ENCODE measurements at regions not wholly inside any gene's neighbourhood (a gene's known extent, or its start where the extent isn't known, plus 50 kb on each side); places are given as distances from the start of the nearest gene placed in this dataset.

DNA sequence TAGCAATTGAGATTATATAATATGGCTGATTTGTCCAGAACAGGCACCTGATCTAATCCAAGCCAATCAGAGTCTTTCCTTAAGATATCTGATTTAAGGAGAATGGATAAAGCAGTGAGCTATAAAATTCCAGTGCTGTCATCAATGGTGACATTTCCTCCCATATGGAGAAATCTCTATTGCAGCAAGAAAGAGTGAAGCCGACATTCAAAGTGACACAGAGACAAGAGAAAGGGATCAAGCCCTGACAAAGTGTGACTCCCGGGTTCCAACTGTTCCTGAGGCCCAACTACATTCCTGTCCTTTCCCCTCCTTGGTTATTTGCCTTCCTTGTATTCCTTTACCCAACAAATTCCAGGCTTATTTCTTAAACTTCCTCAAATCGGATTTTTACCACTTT is 430.0 kb upstream of the SOX5 start:
- H3K4me3 ChIP-seq (ENCODE audit: low read depth, low read length): no peak overlapping the region
- no peak for DNase-seq (ENCODE audit: low read depth)
- TF ChIP-seq, protein P1, sequence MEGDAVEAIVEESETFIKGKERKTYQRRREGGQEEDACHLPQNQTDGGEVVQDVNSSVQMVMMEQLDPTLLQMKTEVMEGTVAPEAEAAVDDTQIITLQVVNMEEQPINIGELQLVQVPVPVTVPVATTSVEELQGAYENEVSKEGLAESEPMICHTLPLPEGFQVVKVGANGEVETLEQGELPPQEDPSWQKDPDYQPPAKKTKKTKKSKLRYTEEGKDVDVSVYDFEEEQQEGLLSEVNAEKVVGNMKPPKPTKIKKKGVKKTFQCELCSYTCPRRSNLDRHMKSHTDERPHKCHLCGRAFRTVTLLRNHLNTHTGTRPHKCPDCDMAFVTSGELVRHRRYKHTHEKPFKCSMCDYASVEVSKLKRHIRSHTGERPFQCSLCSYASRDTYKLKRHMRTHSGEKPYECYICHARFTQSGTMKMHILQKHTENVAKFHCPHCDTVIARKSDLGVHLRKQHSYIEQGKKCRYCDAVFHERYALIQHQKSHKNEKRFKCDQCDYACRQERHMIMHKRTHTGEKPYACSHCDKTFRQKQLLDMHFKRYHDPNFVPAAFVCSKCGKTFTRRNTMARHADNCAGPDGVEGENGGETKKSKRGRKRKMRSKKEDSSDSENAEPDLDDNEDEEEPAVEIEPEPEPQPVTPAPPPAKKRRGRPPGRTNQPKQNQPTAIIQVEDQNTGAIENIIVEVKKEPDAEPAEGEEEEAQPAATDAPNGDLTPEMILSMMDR (IDR thresholded peaks at IDR 0.05; ENCODE audit: insufficient read depth, low read length, poor library complexity, severe bottlenecking): no peak
- H3K27me3 ChIP-seq (ENCODE audit: control insufficient read depth, insufficient read depth, low read length): no peaks in the 10 kb centered on the region
- H3K36me3 ChIP-seq (ENCODE audit: control insufficient read depth, insufficient read depth, low read length): no peaks in the 10 kb centered on the region

DNA sequence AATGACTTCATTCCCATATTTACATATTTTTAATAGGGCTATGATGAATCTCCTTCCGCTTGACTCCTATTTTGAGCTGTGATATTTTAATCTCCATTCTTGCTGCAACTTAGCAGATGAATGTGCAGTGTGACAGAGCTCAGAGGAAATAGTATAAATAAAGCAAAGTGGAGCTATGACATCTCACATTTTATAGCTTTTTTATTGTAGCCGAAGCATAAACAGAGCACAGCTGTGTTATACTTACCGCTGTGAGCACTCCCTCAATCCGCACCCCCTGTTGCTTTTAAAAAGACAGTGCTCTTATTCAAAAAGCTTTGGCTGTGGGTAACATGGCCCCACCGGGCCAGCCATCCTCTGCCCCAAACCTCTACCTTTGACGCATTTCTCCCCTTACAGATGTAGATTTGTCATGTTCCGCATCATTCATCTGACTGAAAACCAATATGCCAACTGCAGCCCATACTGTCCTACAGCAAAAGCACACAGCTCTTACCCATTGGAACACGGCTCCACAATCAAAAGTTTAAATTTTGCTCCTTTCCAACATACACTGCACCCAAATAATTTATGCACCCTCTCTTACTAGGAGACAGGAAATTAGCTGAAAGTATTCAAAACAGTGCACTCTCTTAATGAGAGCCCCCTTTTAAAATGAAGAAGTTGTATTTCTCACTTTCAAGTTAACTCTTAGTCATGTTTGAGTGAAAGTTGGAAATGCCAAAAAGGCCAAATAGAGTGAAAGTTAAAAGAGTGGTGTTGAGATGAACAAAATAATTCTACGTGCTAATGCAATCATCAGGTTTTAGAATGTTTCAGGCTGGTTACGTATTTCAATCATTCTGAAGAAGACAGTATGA is 429.3 kb upstream of the SOX5 start:
- Histone ChIP-seq H3K36me3 (ENCODE audit: control insufficient read depth, insufficient read depth, low read length) (no peaks in the 10 kb centered on the region), H3K27me3 (ENCODE audit: control insufficient read depth, insufficient read depth, low read length) (no peaks in the 10 kb centered on the region), H3K4me3 (ENCODE audit: low read depth, low read length) (no peak overlapping the region)
- DNase-seq (ENCODE audit: low read depth): no peak
- TF ChIP-seq, protein P1 (IDR thresholded peaks at IDR 0.05; ENCODE audit: insufficient read depth, low read length, poor library complexity, severe bottlenecking): no peak

- Histone ChIP-seq H3K4me3 (ENCODE audit: low read depth, low read length) (no peak overlapping the region), H3K27me3 (ENCODE audit: control insufficient read depth, insufficient read depth, low read length) (no peaks in the 10 kb centered on the region), H3K36me3 (ENCODE audit: control insufficient read depth, insufficient read depth, low read length) (no peaks in the 10 kb centered on the region)
- DNase-seq (ENCODE audit: low read depth): no peak
- TF ChIP-seq, protein P1 (IDR thresholded peaks at IDR 0.05; ENCODE audit: insufficient read depth, low read length, poor library complexity, severe bottlenecking): no peak
These were observed 425.0 kb upstream of the SOX5 start for GRCh38 chr12:24374452-24374851.

GRCh38 chr12:24373004-24373403 is 423.5 kb upstream of the SOX5 start:
- no peak overlapping the region for H3K4me3 ChIP-seq (ENCODE audit: low read depth, low read length)
- TF ChIP-seq, protein P1 (IDR thresholded peaks at IDR 0.05; ENCODE audit: insufficient read depth, low read length, poor library complexity, severe bottlenecking): no peak
- H3K27me3 ChIP-seq (ENCODE audit: control insufficient read depth, insufficient read depth, low read length): no peaks in the 10 kb centered on the region
- H3K36me3 ChIP-seq (ENCODE audit: control insufficient read depth, insufficient read depth, low read length): no peaks in the 10 kb centered on the region
- DNase-seq (ENCODE audit: low read depth): no peak

- no peak overlapping the region for H3K4me3 ChIP-seq (ENCODE audit: low read depth, low read length)
- TF ChIP-seq, protein P1 (IDR thresholded peaks at IDR 0.05; ENCODE audit: insufficient read depth, low read length, poor library complexity, severe bottlenecking): no peak
- no peaks in the 10 kb centered on the region for H3K27me3 ChIP-seq (ENCODE audit: control insufficient read depth, insufficient read depth, low read length)
- DNase-seq (ENCODE audit: low read depth): no peak
- no peaks in the 10 kb centered on the region for H3K36me3 ChIP-seq (ENCODE audit: control insufficient read depth, insufficient read depth, low read length)
These were observed 417.0 kb upstream of the SOX5 start for GRCh38 chr12:24366514-24366913.

DNA sequence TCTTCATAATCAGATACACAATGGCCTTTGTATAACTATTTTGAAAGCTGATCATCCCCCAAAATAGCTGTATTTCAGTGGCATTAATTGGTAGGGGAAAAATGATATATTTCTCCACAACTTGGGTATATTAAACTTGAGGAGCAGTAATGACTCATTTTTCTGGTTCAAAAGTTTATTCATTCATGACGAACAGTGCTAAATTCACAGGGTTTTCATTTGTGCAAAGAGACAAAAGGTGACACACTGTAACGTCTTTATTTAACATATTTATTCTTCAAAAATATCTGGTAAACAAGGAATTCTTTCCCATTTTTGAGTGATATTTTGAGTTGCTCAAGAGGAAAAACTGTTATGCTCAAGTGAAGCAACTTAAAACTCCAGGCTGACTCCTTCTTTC is 415.5 kb upstream of the SOX5 start:
- DNase-seq (ENCODE audit: low read depth): no peak
- H3K27me3 ChIP-seq (ENCODE audit: control insufficient read depth, insufficient read depth, low read length): no peaks in the 10 kb centered on the region
- H3K4me3 ChIP-seq (ENCODE audit: low read depth, low read length): no peak overlapping the region
- TF ChIP-seq, protein P1 (IDR thresholded peaks at IDR 0.05; ENCODE audit: insufficient read depth, low read length, poor library complexity, severe bottlenecking): no peak
- no peaks in the 10 kb centered on the region for H3K36me3 ChIP-seq (ENCODE audit: control insufficient read depth, insufficient read depth, low read length)

Measured in kidney epithelial cell (primary cell).